ENCODE measurements at regions not wholly inside any gene's neighbourhood (a gene's known extent, or its start where the extent isn't known, plus 50 kb on each side); places are given as distances from the start of the nearest gene placed in this dataset.
"Not testable (repeated sequence)": the region's sequence is repeated elsewhere in the genome, so short reads cannot be mapped to it uniquely, and the experiment has no call there.

- TF ChIP-seq KIAA2018 (CRISPR knock-in tag; IDR thresholded peaks at IDR 0.05; ENCODE audit: borderline replicate concordance) = no peak
- TF ChIP-seq ZNF572 (CRISPR knock-in tag; IDR thresholded peaks at IDR 0.05) = no peak
- no peak for TF ChIP-seq SIX4 (CRISPR knock-in tag; IDR thresholded peaks at IDR 0.05)
- TF ChIP-seq ZNF543 (CRISPR knock-in tag; IDR thresholded peaks at IDR 0.05) = no peak
- no peak for TF ChIP-seq DMTF1 (CRISPR knock-in tag; IDR thresholded peaks at IDR 0.05)
- no peak for TF ChIP-seq ZNF558 (CRISPR knock-in tag; IDR thresholded peaks at IDR 0.05; ENCODE audit: borderline replicate concordance)
- TF ChIP-seq ZNF143 (CRISPR knock-in tag; IDR thresholded peaks at IDR 0.05) = no peak
Observed at GRCh38 chr11:34819740-34820482, 96.3 kb downstream of the APIP start (continued).

- peaks cover 20% of the 10 kb centered on the region for H3K4me1 ChIP-seq (ENCODE audit: insufficient read depth, low read length)
- BruUV-seq (replicated peaks); H3K27ac ChIP-seq (ENCODE audit: extremely low read length, insufficient read depth, low read length); H3K9ac ChIP-seq (ENCODE audit: insufficient read depth, low read depth, low read length); H3K79me2 ChIP-seq (ENCODE audit: insufficient read depth, low read length); H3K27me3 ChIP-seq (ENCODE audit: control insufficient read depth in 1 of 2, insufficient read depth in 2 of 2, low read length in 2 of 2); H3K9me3 ChIP-seq (ENCODE audit: low read length); H3K4me3 ChIP-seq (replicated peaks in 1 of 3; ENCODE audit: insufficient read depth in 1 of 3, low read depth in 2 of 3, low read length in 3 of 3); DNase-seq (ENCODE audit: low spot score); in situ Hi-C loops (cut with HindIII; ENCODE audit: extremely low pct_ligation_motif_present, low pct_unique_long_range_greater_than_20kb); ATAC-seq; H4K20me1 ChIP-seq (ENCODE audit: insufficient read depth, low read length); FAIRE-seq; H3K36me3 ChIP-seq (replicated peaks in 1 of 2; ENCODE audit: control insufficient read depth in 1 of 2, insufficient read depth in 2 of 2, low read length in 2 of 2); intact Hi-C loops (cut with micrococcal nuclease; ENCODE audit: unreplicated experiment); CTCF ChIA-PET (ENCODE audit: low intra/inter-chr PET ratio, low total read pairs); H3K4me2 ChIP-seq (ENCODE audit: low read depth, low read length); H2AFZ ChIP-seq (ENCODE audit: low read length): not testable (repeated sequence)
- WGBS (ENCODE audit: low lambda C conversion rate) = 87% methylated on average over 3 of the region's 3 CpGs
- POLR2A ChIA-PET = interaction anchor here (1.3 kb wide), 1 partner anchor 163 kb away, joined by 6 read pairs; no protein-coding TSS in a partner anchor
Observed at GRCh38 chr11:34817812-34818211, 98.4 kb downstream of the APIP start.
